NCI-H526 (cell line): ENCODE measurements at regions not wholly inside any gene's neighbourhood (a gene's known extent, or its start where the extent isn't known, plus 50 kb on each side); places are given as distances from the start of the nearest gene placed in this dataset.

Source experiments
- DNase-seq, 2 experiments: peaks; one replicate each; lab custom pipeline; 2025; lab: John Stamatoyannopoulos, UW

DNA sequence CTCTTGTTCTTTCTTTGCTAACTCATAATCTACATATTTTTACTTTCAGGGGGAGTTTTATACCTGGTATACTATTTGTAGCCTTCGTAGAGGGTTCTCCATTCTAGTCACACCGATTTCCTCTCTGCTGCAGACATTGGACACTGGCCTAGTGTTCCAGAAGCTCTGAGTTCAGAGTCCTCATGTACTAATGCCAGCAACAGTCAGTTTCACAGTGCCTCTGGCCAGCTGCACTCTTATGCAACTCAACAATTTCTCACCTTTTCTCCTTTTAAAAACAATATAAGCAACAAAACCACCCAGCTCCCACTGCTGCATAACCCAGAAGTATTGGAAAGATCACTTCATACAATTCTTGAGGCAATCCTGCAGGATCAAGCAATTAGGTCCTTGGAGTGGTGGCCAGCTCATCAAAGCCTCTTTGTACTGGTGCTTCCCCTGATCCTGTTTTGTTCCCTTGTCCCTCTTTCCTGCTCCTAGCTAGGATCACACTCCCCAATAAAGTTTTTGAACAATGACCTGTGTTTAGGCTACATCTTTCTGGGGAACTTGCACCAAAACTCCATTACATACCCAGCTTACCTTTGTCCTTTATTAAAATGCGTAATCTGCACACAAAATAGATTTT lies 98.1 kb upstream of the TUT7 start:
- DNase-seq, result no peak

- DNase-seq, result no peak
Measured at GRCh38 chr9:86449246-86449645, 95.0 kb upstream of the TUT7 start.

- peak; percentile 9 to 16 for DNase-seq
Measured at GRCh38 chr9:86445671-86446070, 91.5 kb upstream of the TUT7 start.

DNA sequence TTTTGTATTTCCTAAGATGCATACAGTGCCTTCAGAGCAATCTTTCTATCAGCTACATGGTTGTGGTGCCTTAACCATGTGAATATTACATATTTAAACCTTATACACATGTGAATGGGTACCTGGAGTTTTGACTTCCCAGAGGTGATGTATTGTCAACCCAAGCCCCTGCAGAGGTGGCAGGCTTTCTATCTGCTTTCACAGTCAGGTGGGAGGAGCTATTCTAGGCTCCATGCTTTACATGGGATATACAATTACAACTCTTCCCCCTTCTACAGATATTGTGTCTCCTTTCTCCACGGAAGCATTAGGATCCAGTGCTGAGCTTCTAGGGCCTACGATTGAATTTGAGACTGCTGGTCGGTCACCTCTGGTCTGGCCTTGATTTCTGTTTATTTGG lies 89.8 kb upstream of the TUT7 start:
- no peak for DNase-seq

DNA sequence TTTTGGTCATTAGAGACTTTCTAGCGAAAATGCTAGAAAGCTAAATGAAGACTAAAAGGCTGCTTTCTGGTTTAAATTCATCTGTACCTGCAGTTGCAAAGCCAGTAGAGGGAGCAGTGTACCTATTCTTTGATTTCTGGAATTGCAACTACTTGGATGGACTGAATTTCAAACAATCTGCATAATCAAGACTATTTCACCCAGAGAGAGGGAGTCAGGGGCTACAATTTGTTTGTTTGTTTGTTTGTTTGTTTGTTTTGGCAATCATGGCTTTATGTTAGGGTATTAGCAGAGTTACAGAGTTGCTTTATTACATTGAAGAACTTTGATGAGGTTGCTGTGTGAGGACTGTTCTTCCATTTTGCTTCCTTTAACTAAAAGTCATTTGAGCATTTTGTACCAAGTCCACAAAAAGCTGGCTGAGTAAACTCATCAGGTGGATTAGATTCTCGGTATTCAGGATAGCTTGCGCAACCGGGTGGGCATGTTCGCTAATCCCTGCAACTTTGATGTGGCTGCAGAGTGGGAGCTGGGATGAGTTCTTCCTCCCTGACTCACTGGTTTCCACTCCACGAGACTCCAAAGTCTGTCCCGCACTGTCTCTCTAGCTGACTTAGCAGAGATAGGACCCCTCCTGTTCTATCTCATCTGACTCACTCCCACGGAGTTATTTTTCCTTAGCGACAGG lies 80.0 kb upstream of the TUT7 start:
- DNase-seq, result peak in 1 of 2 experiments; percentile 54

- no peak for DNase-seq
Measured at GRCh38 chr9:86424251-86424891, 70.2 kb upstream of the TUT7 start.

GRCh38 chr9:86413971-86414880 lies 60.0 kb upstream of the TUT7 start:
- DNase-seq, result peak; percentile 4 to 26

DNA sequence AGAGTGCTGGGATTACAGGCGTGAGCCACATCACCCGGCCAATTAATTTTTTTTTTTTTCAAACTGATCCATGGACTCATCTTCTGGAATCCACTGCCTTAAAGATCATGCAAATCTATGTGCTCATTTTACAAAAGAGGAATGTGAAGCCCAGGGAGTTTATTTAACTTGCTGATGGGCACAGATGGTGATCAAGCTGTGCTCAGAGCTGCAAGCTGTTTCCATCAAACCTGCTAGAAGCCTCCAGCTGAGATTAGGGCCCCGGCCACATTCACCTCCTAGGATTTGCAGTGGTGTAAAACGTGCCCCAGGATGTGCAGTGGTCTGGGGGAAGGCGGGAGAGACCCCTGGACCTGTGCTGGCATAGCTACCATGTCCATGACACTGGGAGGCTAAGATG lies 56.1 kb upstream of the TUT7 start:
- no peak for DNase-seq

GRCh38 chr9:86408121-86408520 lies 53.9 kb upstream of the TUT7 start:
- no peak for DNase-seq

DNA sequence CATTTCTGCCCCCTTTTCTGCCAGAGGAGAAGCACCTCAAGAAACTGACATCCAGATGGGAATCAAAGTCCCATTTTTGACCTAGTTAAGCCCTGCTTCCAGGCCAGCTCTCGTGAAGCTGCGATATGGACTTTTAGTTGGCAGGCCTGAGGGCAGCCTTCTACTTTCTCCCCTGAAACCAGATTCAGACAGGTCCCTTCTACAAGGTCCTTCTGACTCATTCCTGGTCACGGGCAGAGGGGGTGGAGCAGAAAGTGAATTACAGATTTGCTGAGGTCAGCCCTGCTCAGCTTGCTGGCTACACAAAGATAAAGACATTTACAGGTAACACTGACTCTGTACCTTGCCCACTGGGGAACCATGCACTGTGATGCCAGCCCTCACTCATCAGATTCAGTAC lies 52.8 kb upstream of the TUT7 start:
- no peak for DNase-seq

- DNase-seq, result no peak
Measured at GRCh38 chr9:86406366-86406765, 52.2 kb upstream of the TUT7 start.

GRCh38 chr9:86405926-86406325 lies 51.7 kb upstream of the TUT7 start:
- no peak for DNase-seq

DNA sequence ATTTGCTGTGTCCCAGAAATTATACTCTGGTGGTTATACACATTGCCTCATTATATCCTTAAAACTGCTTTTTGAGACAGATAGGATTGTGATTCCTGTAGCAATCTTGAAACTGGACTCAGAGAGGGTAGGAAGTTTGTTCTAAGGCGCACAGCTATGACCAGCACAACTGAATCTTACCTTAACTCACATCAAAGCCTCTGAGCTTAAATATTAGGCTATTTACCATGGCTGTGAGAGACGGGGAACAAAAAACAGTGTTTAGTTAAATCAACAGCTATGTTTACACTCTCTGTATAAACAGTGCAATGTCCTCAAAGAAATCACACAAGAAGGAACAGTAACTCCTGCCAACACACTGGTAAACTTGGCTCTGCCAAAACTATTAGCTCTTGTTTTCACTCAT lies 50.9 kb upstream of the TUT7 start:
- DNase-seq, result no peak
